BJ (cell line): ENCODE measurements at regions not wholly inside any gene's neighbourhood (a gene's known extent, or its start where the extent isn't known, plus 50 kb on each side); places are given as distances from the start of the nearest gene placed in this dataset.

Source experiments
- CTCF ChIA-PET: fragments of 350-600 bp; formaldehyde crosslinking; extraction: SDS; loops from one replicate; lab custom pipeline; 2021; ENCODE audit warnings: antibody characterized with exemption, inconsistent platforms; lab: Yijun Ruan, JAX
- POLR2A ChIA-PET: fragments of 300-600 bp; sonication (Branson Sonifier 250); formaldehyde crosslinking; extraction: SDS; loops from one replicate; lab custom pipeline; 2021; ENCODE audit warnings: antibody characterized with exemption; lab: Charles Lee
- DNase-seq: peaks from one replicate; pipeline ENCODE4 v3.0.0-alpha.2; 2011; ENCODE audit warnings: low read depth
- H3K27me3 ChIP-seq: 2 replicates; pipeline ENCODE4 v1.6.0; 2011; ENCODE audit warnings: low read length; ENCODE audit not compliant: control insufficient read depth, insufficient read depth
- H3K36me3 ChIP-seq: 2 replicates; pipeline ENCODE4 v1.5.1; 2011; ENCODE audit warnings: low read length; ENCODE audit not compliant: control insufficient read depth, insufficient read depth
- H3K4me3 ChIP-seq: 2 replicates; pipeline ENCODE4 v1.5.1; 2011; ENCODE audit warnings: low read depth, mild to moderate bottlenecking, control low read depth, low read length
- CTCF ChIP-seq: IDR thresholded peaks from 2 replicates; pipeline ENCODE4 v1.5.1; 2011; ENCODE audit warnings: low read depth, mild to moderate bottlenecking, control low read depth, inconsistent platforms, low read length, moderate library complexity; ENCODE audit not compliant: insufficient read depth

GRCh38 chr2:64904413-64905329, 84.5 kb upstream of the SLC1A4 start:
- peaks cover 29% of the 10 kb centered on the region for H3K27me3 ChIP-seq
- ChIA-PET CTCF (interaction anchor here (2.0 to 6.1 kb wide), 3 partner anchors 12 to 574 kb away, joined by 5 to 38 read pairs (median 8); no protein-coding TSS in a partner anchor), POLR2A (no interaction called here)
- DNase-seq = no peak
- no peak overlapping the region for H3K4me3 ChIP-seq
- H3K36me3 ChIP-seq = no peaks in the 10 kb centered on the region
- no peak for TF ChIP-seq CTCF

GRCh38 chr2:64905338-64906024, 83.7 kb upstream of the SLC1A4 start:
- CTCF ChIA-PET = interaction anchor here (1.6 to 6.1 kb wide), 4 partner anchors 11 to 575 kb away, joined by 3 to 38 read pairs (median 6); no protein-coding TSS in a partner anchor
- no peak for DNase-seq
- TF ChIP-seq CTCF = no peak
- Histone ChIP-seq H3K4me3 (no peak overlapping the region), H3K27me3 (peaks cover 29% of the 10 kb centered on the region), H3K36me3 (no peaks in the 10 kb centered on the region)
- POLR2A ChIA-PET = no interaction called here

GRCh38 chr2:64906853-64907536, 82.2 kb upstream of the SLC1A4 start:
- no peak for TF ChIP-seq CTCF

GRCh38 chr2:64908406-64908805, 80.8 kb upstream of the SLC1A4 start:
- no peak for DNase-seq
- Histone ChIP-seq H3K27me3 (peaks cover 25% of the 10 kb centered on the region), H3K36me3 (no peaks in the 10 kb centered on the region), H3K4me3 (no peak overlapping the region)
- CTCF ChIA-PET = interaction anchor here (6.1 kb wide), 1 partner anchor 8 kb away, joined by 38 read pairs; no protein-coding TSS in a partner anchor
- POLR2A ChIA-PET = no interaction called here
- TF ChIP-seq CTCF = no peak

More at GRCh38 chr2:64906853-64907536, 82.2 kb upstream of the SLC1A4 start:
- no peak for DNase-seq
- Histone ChIP-seq H3K27me3 (peaks cover 29% of the 10 kb centered on the region), H3K36me3 (no peaks in the 10 kb centered on the region), H3K4me3 (no peak overlapping the region)
- POLR2A ChIA-PET = interaction anchor here (0.6 kb wide), 1 partner anchor 531 kb away, joined by 3 read pairs; no protein-coding TSS in a partner anchor
- CTCF ChIA-PET = interaction anchor here (1.2 to 6.1 kb wide), 4 partner anchors 10 to 576 kb away, joined by 3 to 38 read pairs (median 4); no protein-coding TSS in a partner anchor
